Astrocyte (in vitro differentiated cells and primary cell): ENCODE measurements at regions not wholly inside any gene's neighbourhood (a gene's known extent, or its start where the extent isn't known, plus 50 kb on each side); places are given as distances from the start of the nearest gene placed in this dataset.

Experiments
- CTCF ChIP-seq: IDR thresholded peaks from 2 replicates; pipeline ENCODE4 v1.5.1; 2011; ENCODE audit warnings: low read depth, mild to moderate bottlenecking, inconsistent platforms, low read length, moderate library complexity; ENCODE audit not compliant: insufficient read depth
- EZH2 ChIP-seq: IDR thresholded peaks from 2 replicates; pipeline ENCODE4 v1.6.1; 2012; ENCODE audit warnings: mild to moderate bottlenecking, low read length, inconsistent platforms; ENCODE audit not compliant: insufficient read depth

- TF ChIP-seq EZH2 = no peak
- no peak for TF ChIP-seq CTCF
Measured at GRCh38 chr9:129386812-129387177, 208.7 kb upstream of the IER5L start.
